Stimulated activated effector memory CD8-positive, alpha-beta T cell treated with anti-CD3 and anti-CD28 coated beads, Interleukin-12 subunit alpha, Interleukin-12 subunit beta, amount 100 ng/mL, for 72 hours (primary cell): ENCODE measurements at regions not wholly inside any gene's neighbourhood (a gene's known extent, or its start where the extent isn't known, plus 50 kb on each side); places are given as distances from the start of the nearest gene placed in this dataset.

Experiments
- ATAC-seq: fragments of 150-1000 bp; cut with Tn5 transposase; 2 replicates; pipeline ENCODE4 v1.10.0; 2021
- DNase-seq, 2 donors: peaks; one replicate each; pipeline ENCODE4 v3.0.0; 2021 to 2022; ENCODE audit warnings: low spot score in 2 of 2
- H3K27ac Mint-ChIP-seq: one replicate; pipeline ENCODE4 v1.8.0; 2022; ENCODE audit warnings: mild to moderate bottlenecking, mixed read lengths
- H3K36me3 Mint-ChIP-seq: one replicate; pipeline ENCODE4 v1.8.0; 2022; ENCODE audit warnings: mild to moderate bottlenecking, mixed read lengths
- H3K4me1 Mint-ChIP-seq: one replicate; pipeline ENCODE4 v1.8.0; 2022; ENCODE audit warnings: mixed read lengths
- H3K4me3 Mint-ChIP-seq: one replicate; pipeline ENCODE4 v1.8.0; 2022; ENCODE audit warnings: mild to moderate bottlenecking, mixed read lengths
- H3K9me3 Mint-ChIP-seq: one replicate; pipeline ENCODE4 v1.8.0; 2022; ENCODE audit warnings: mixed read lengths

- Mint-ChIP-seq H3K36me3 (no peaks in the 10 kb centered on the region), H3K27ac (no peak overlapping the region), H3K9me3 (no peaks in the 10 kb centered on the region), H3K4me1 (no peaks in the 10 kb centered on the region), H3K4me3 (no peak overlapping the region)
- ATAC-seq (no peak), DNase-seq (no peak)
Observed at GRCh38 chr1:93779540-93780165, 98.0 kb upstream of the BCAR3 start.

GRCh38 chr1:93778457-93778856, 96.8 kb upstream of the BCAR3 start:
- H3K9me3 Mint-ChIP-seq: no peaks in the 10 kb centered on the region
- H3K4me1 Mint-ChIP-seq: no peaks in the 10 kb centered on the region
- ATAC-seq: no peak
- H3K27ac Mint-ChIP-seq: no peak overlapping the region
- no peaks in the 10 kb centered on the region for H3K36me3 Mint-ChIP-seq
- no peak for DNase-seq
- H3K4me3 Mint-ChIP-seq: no peak overlapping the region

- Mint-ChIP-seq H3K36me3 (no peaks in the 10 kb centered on the region), H3K4me1 (no peaks in the 10 kb centered on the region), H3K4me3 (no peak overlapping the region), H3K27ac (no peak overlapping the region), H3K9me3 (no peaks in the 10 kb centered on the region)
- no peak for DNase-seq
- ATAC-seq: no peak
Observed at GRCh38 chr1:93777255-93777654, 95.6 kb upstream of the BCAR3 start.

GRCh38 chr1:93776728-93777127, 95.1 kb upstream of the BCAR3 start:
- no peak overlapping the region for H3K27ac Mint-ChIP-seq
- ATAC-seq (no peak), DNase-seq (no peak)
- H3K4me1 Mint-ChIP-seq: no peaks in the 10 kb centered on the region
- H3K36me3 Mint-ChIP-seq: no peaks in the 10 kb centered on the region
- H3K9me3 Mint-ChIP-seq: no peaks in the 10 kb centered on the region
- no peak overlapping the region for H3K4me3 Mint-ChIP-seq

- no peaks in the 10 kb centered on the region for H3K36me3 Mint-ChIP-seq
- no peaks in the 10 kb centered on the region for H3K4me1 Mint-ChIP-seq
- ATAC-seq (no peak), DNase-seq (no peak)
- H3K9me3 Mint-ChIP-seq: no peaks in the 10 kb centered on the region
- H3K27ac Mint-ChIP-seq: no peak overlapping the region
- no peak overlapping the region for H3K4me3 Mint-ChIP-seq
Observed at GRCh38 chr1:93775224-93775623, 93.6 kb upstream of the BCAR3 start.

GRCh38 chr1:93774707-93775106, 93.1 kb upstream of the BCAR3 start:
- no peak for ATAC-seq
- Mint-ChIP-seq H3K9me3 (no peaks in the 10 kb centered on the region), H3K4me3 (no peak overlapping the region), H3K4me1 (no peaks in the 10 kb centered on the region), H3K36me3 (no peaks in the 10 kb centered on the region), H3K27ac (no peak overlapping the region)
- DNase-seq: no peak

GRCh38 chr1:93773049-93773838, 91.6 kb upstream of the BCAR3 start:
- H3K9me3 Mint-ChIP-seq: no peaks in the 10 kb centered on the region
- ATAC-seq (no peak), DNase-seq (no peak)
- H3K4me1 Mint-ChIP-seq: peaks cover 3% of the 10 kb centered on the region
- no peak overlapping the region for H3K27ac Mint-ChIP-seq
- H3K4me3 Mint-ChIP-seq: no peak overlapping the region
- no peaks in the 10 kb centered on the region for H3K36me3 Mint-ChIP-seq

- Mint-ChIP-seq H3K36me3 (no peaks in the 10 kb centered on the region), H3K9me3 (no peaks in the 10 kb centered on the region), H3K27ac (no peak overlapping the region), H3K4me3 (no peak overlapping the region), H3K4me1 (peaks cover 9% of the 10 kb centered on the region)
- no peak for ATAC-seq
- no peak for DNase-seq
Observed at GRCh38 chr1:93771843-93772242, 90.2 kb upstream of the BCAR3 start.

- H3K9me3 Mint-ChIP-seq: no peaks in the 10 kb centered on the region
- no peak overlapping the region for H3K4me3 Mint-ChIP-seq
- no peak for ATAC-seq
- no peaks in the 10 kb centered on the region for H3K36me3 Mint-ChIP-seq
- DNase-seq: no peak
- peaks cover 9% of the 10 kb centered on the region for H3K4me1 Mint-ChIP-seq
- H3K27ac Mint-ChIP-seq: no peak overlapping the region
Observed at GRCh38 chr1:93770640-93771039, 89.0 kb upstream of the BCAR3 start.

GRCh38 chr1:93769777-93770176, 88.1 kb upstream of the BCAR3 start:
- Mint-ChIP-seq H3K4me3 (no peak overlapping the region), H3K9me3 (no peaks in the 10 kb centered on the region), H3K36me3 (no peaks in the 10 kb centered on the region), H3K4me1 (peaks cover 10% of the 10 kb centered on the region), H3K27ac (no peak overlapping the region)
- ATAC-seq (no peak), DNase-seq (no peak)

GRCh38 chr1:93768380-93768863, 86.8 kb upstream of the BCAR3 start:
- DNase-seq (no peak), ATAC-seq (no peak)
- no peak overlapping the region for H3K4me3 Mint-ChIP-seq
- no peaks in the 10 kb centered on the region for H3K36me3 Mint-ChIP-seq
- no peak overlapping the region for H3K27ac Mint-ChIP-seq
- peaks cover 20% of the 10 kb centered on the region for H3K4me1 Mint-ChIP-seq
- H3K9me3 Mint-ChIP-seq: no peaks in the 10 kb centered on the region

- no peak overlapping the region for H3K4me3 Mint-ChIP-seq
- no peak overlapping the region for H3K27ac Mint-ChIP-seq
- no peaks in the 10 kb centered on the region for H3K36me3 Mint-ChIP-seq
- H3K9me3 Mint-ChIP-seq: no peaks in the 10 kb centered on the region
- DNase-seq: no peak
- H3K4me1 Mint-ChIP-seq: peaks cover 20% of the 10 kb centered on the region
- no peak for ATAC-seq
Observed at GRCh38 chr1:93766451-93766850, 84.8 kb upstream of the BCAR3 start.

GRCh38 chr1:93765099-93765498, 83.5 kb upstream of the BCAR3 start:
- H3K36me3 Mint-ChIP-seq: no peaks in the 10 kb centered on the region
- H3K4me3 Mint-ChIP-seq: no peak overlapping the region
- no peak for ATAC-seq
- no peak for DNase-seq
- H3K9me3 Mint-ChIP-seq: no peaks in the 10 kb centered on the region
- H3K4me1 Mint-ChIP-seq: peaks cover 23% of the 10 kb centered on the region
- no peak overlapping the region for H3K27ac Mint-ChIP-seq

GRCh38 chr1:93764366-93764750, 82.7 kb upstream of the BCAR3 start:
- ATAC-seq: no peak
- H3K9me3 Mint-ChIP-seq: no peaks in the 10 kb centered on the region

GRCh38 chr1:93763704-93764365, 82.2 kb upstream of the BCAR3 start:
- ATAC-seq (peak; percentile 57), DNase-seq (no peak)
- no peaks in the 10 kb centered on the region for H3K36me3 Mint-ChIP-seq
- H3K4me3 Mint-ChIP-seq: no peak overlapping the region
- peaks cover 36% of the 10 kb centered on the region for H3K4me1 Mint-ChIP-seq
- no peaks in the 10 kb centered on the region for H3K9me3 Mint-ChIP-seq
- H3K27ac Mint-ChIP-seq: no peak overlapping the region

More at GRCh38 chr1:93764366-93764750, 82.7 kb upstream of the BCAR3 start:
- no peak overlapping the region for H3K27ac Mint-ChIP-seq
- no peak for DNase-seq
- H3K4me1 Mint-ChIP-seq: peaks cover 30% of the 10 kb centered on the region
- H3K4me3 Mint-ChIP-seq: no peak overlapping the region
- no peaks in the 10 kb centered on the region for H3K36me3 Mint-ChIP-seq
